HepG2 (cell line): ENCODE measurements at regions not wholly inside any gene's neighbourhood (a gene's known extent, or its start where the extent isn't known, plus 50 kb on each side); places are given as distances from the start of the nearest gene placed in this dataset.

Source experiments
- ARID5B ChIP-seq: IDR thresholded peaks from 2 replicates; pipeline ENCODE4 v1.4.0; 2020; ENCODE audit warnings: mild to moderate bottlenecking, missing genetic modification reagents
- ATF5 ChIP-seq: sonication (generic); formaldehyde crosslinking; IDR thresholded peaks from 2 replicates; pipeline ENCODE4 v1.4.0; 2020; ENCODE audit warnings: mild to moderate bottlenecking, low read depth, missing genetic modification reagents
- BATF2 ChIP-seq: sonication (generic); formaldehyde crosslinking; IDR thresholded peaks from 2 replicates; pipeline ENCODE4 v1.8.0; 2022; ENCODE audit warnings: mild to moderate bottlenecking, missing genetic modification reagents, moderate library complexity
- HNF1A ChIP-seq, 2 experiments: sonication (generic) in 1 of 2; formaldehyde crosslinking in 1 of 2; IDR thresholded peaks; 2 replicates each; pipeline versions ENCODE4 v1.4.0 to v1.6.1; 2016 to 2020; ENCODE audit warnings: borderline replicate concordance in 1 of 2, low read depth in 1 of 2, mild to moderate bottlenecking in 1 of 2, missing genetic modification reagents in 1 of 2
- JUND ChIP-seq: sonication (generic); formaldehyde crosslinking; IDR thresholded peaks from 2 replicates; pipeline ENCODE4 v1.8.0; 2022; ENCODE audit warnings: mild to moderate bottlenecking, missing genetic modification reagents
- KLF11 ChIP-seq: IDR thresholded peaks from 2 replicates; pipeline ENCODE4 v1.6.1; 2016; ENCODE audit warnings: missing compliant biosample characterization
- MIER3 ChIP-seq: IDR thresholded peaks from 2 replicates; pipeline ENCODE4 v1.6.1; 2016; ENCODE audit warnings: missing compliant biosample characterization, borderline replicate concordance
- PLSCR1 ChIP-seq: sonication (generic); formaldehyde crosslinking; IDR thresholded peaks from 2 replicates; pipeline ENCODE4 v1.5.0; 2020; ENCODE audit warnings: missing genetic modification reagents, mild to moderate bottlenecking, borderline replicate concordance
- POLR2G ChIP-seq: fragments of 200-400 bp; formaldehyde crosslinking; IDR thresholded peaks from 2 replicates; pipeline ENCODE4 v1.6.1; 2018; ENCODE audit warnings: mild to moderate bottlenecking, low read depth, low read length, moderate library complexity
- RFXAP ChIP-seq: sonication (generic); formaldehyde crosslinking; IDR thresholded peaks from 2 replicates; pipeline ENCODE4 v1.4.0; 2020; ENCODE audit warnings: missing genetic modification reagents, borderline replicate concordance
- TOPORS ChIP-seq: sonication (generic); formaldehyde crosslinking; IDR thresholded peaks from 2 replicates; pipeline ENCODE4 v1.8.0; 2023; ENCODE audit warnings: mild to moderate bottlenecking, missing genetic modification reagents
- ZNF256 ChIP-seq: sonication (generic); formaldehyde crosslinking; conservative IDR thresholded peaks from 2 replicates; pipeline ENCODE4 v1.4.0; 2020; ENCODE audit warnings: missing genetic modification reagents
- ZNF709 ChIP-seq: sonication (generic); formaldehyde crosslinking; IDR thresholded peaks from 2 replicates; pipeline ENCODE4 v1.5.0; 2020; ENCODE audit warnings: mild to moderate bottlenecking, missing genetic modification reagents
- TF ChIP-seq, protein P1 (sequence below): sonication (generic); formaldehyde crosslinking; IDR thresholded peaks from 2 replicates; pipeline ENCODE4 v1.4.0; 2020; ENCODE audit warnings: missing genetic modification reagents, borderline replicate concordance

DNA sequence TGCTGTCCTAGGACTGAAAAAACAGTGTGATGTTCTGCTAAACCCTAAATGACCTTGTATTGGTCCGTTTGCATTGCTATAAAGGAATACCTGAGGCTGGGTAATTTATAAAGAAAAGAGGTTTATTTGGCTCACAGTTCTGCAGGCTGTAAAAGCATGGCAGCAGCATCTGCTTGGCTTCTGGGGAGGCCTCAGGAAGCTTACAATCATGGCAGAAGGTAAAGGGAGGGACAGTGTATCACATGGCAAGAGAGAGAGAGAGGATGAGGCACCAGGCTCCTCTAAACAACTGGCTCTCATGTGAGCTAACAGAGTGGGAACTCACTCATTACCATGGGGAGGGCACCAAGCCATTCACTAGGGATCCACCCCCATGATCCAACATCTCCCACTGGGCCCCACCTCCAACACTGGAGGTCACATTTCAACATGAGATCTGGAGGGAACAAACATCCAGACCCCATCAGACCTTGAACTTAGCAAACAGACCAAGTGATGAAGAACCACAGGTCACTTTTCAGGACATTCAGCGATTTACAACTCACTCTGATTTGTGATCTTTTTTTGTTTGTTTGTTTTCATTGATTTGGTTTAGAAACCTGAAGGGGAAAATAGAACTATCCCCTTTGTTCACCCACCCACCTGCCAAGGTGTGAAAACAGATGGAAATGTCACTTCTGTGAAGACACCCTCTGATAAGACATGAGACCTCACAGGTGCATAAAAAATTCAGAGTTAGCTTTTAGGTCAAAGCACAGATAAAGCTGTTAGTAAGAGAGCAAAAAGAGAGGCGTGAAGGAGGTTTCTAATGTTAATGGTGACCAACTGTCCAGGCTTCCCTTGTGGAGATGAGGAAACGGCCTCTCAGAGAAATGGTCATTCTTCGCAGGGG lies 104.2 kb upstream of the RALGPS2 start (continued):
- TF ChIP-seq HNF1A (IDR thresholded peaks at IDR 0.05; ENCODE audit: low read depth): no peak
- TF ChIP-seq HNF1A (CRISPR knock-in tag; IDR thresholded peaks at IDR 0.05; ENCODE audit: borderline replicate concordance): peak; percentile 7; the same call in 1 of the 2 replicates
- no peak for TF ChIP-seq ATF5 (CRISPR knock-in tag)
- no peak for TF ChIP-seq KLF11
- peak; percentile 60; the same call in 1 of the 2 replicates for TF ChIP-seq MIER3 (CRISPR knock-in tag)
- 0 out of 2 replicates have a peak, but pooled peaks have one; percentile 29 for TF ChIP-seq JUND
- no peak for TF ChIP-seq RFXAP (CRISPR knock-in tag)
- TF ChIP-seq ARID5B (CRISPR knock-in tag): peak; percentile 90
- TF ChIP-seq ZNF256: no peak
- TF ChIP-seq, protein P1, sequence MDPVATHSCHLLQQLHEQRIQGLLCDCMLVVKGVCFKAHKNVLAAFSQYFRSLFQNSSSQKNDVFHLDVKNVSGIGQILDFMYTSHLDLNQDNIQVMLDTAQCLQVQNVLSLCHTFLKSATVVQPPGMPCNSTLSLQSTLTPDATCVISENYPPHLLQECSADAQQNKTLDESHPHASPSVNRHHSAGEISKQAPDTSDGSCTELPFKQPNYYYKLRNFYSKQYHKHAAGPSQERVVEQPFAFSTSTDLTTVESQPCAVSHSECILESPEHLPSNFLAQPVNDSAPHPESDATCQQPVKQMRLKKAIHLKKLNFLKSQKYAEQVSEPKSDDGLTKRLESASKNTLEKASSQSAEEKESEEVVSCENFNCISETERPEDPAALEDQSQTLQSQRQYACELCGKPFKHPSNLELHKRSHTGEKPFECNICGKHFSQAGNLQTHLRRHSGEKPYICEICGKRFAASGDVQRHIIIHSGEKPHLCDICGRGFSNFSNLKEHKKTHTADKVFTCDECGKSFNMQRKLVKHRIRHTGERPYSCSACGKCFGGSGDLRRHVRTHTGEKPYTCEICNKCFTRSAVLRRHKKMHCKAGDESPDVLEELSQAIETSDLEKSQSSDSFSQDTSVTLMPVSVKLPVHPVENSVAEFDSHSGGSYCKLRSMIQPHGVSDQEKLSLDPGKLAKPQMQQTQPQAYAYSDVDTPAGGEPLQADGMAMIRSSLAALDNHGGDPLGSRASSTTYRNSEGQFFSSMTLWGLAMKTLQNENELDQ: no peak
- no peak for TF ChIP-seq POLR2G
- no peak for TF ChIP-seq PLSCR1 (CRISPR knock-in tag)
- TF ChIP-seq TOPORS (CRISPR knock-in tag): no peak
- no peak for TF ChIP-seq BATF2 (CRISPR knock-in tag)
- TF ChIP-seq ZNF709 (CRISPR knock-in tag): peak; percentile 43; the same call in 1 of the 2 replicates
